ENCODE measurements at regions not wholly inside any gene's neighbourhood (a gene's known extent, or its start where the extent isn't known, plus 50 kb on each side); places are given as distances from the start of the nearest gene placed in this dataset.

DNA sequence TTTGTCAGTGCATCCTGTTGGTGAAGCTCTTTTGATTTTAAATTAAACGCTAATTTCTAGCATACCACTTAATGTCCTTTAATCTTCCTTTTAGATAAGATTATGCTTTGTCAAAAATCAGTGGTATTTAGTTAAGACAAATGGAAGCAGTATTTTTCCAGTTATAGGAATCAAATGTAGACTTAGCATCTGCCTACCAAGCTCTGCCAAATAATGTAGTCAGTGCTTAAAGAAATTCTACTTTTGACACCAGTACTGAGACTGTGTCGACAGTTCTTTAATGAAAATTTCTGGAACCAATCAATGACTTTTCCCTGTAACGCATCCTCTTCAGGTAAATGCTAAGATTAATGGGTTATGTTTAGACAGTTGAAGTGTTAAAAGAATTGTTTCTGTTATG is 803.3 kb upstream of the FAM98A start:
- no peak for DNase-seq (ENCODE audit: low read depth)
- TF ChIP-seq CTCF (IDR thresholded peaks at IDR 0.05; ENCODE audit: insufficient read depth, low read depth, low read length, missing control alignments) = no peak
- H3K4me3 ChIP-seq (ENCODE audit: low read length) = no peak overlapping the region

DNA sequence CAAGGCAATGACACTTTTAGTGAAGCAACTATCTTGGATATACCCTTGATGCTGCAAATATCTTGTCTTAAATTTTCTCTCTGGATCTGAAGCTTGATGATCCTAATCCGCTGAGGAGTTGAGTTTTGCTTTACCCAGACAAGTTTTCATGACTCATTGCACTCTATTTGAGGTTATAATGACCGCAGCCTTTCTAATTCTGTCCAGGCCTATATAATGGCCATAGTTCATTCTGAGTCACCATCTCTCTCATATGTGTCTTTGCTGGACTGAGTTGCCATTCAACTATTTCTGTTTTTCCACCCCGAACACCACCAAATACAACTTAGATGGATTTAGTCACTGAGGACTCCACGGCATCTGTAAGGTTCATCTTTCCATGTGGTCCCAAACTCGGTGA is 802.1 kb upstream of the FAM98A start:
- no peak overlapping the region for H3K4me3 ChIP-seq (ENCODE audit: low read length)
- no peak for DNase-seq (ENCODE audit: low read depth)
- TF ChIP-seq CTCF (IDR thresholded peaks at IDR 0.05; ENCODE audit: insufficient read depth, low read depth, low read length, missing control alignments) = no peak

DNA sequence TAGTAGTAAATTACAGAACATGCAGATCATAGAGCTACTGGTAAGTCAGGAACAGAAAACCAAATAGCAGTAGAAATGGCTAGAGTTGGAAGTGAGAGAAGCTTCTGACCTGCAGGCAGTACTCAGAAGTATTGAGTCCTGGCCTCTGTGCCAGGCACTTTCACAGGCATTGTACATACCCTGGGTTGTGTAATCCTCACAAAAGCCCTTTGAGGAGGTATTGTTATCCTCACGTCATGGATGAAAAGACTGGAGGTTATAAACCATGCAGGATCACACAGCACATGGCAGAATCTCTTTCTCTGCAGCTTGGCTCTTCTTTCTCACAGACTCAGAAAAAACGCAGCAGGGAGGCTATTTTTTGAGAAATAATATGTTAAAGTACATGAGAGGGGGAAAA is 789.3 kb upstream of the FAM98A start:
- DNase-seq (ENCODE audit: low read depth) = no peak
- no peak for TF ChIP-seq CTCF (IDR thresholded peaks at IDR 0.05; ENCODE audit: insufficient read depth, low read depth, low read length, missing control alignments)
- no peak overlapping the region for H3K4me3 ChIP-seq (ENCODE audit: low read length)

DNA sequence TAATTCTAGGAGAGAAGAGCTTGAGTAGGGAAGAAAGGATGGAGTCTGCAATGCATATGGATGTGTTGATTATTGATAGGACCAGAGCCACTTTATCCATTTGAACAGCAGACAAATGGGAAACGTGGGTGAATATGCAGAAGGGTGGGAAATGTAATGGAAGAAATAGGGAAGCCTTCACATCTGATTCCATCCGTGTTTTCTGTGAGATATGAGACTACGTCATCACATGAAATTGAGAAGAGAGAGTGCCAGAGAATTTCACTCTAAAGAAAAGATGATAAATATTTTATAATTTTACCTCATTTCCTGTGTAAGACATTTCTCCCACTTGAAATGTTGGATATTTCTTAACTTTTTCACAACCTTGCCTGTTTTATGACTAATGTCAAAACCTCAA is 788.4 kb upstream of the FAM98A start:
- no peak for TF ChIP-seq CTCF (IDR thresholded peaks at IDR 0.05; ENCODE audit: insufficient read depth, low read depth, low read length, missing control alignments)
- no peak for DNase-seq (ENCODE audit: low read depth)

GRCh38 chr2:34379586-34379985 is 780.5 kb upstream of the FAM98A start:
- no peak overlapping the region for H3K4me3 ChIP-seq (ENCODE audit: low read length)
- no peak for DNase-seq (ENCODE audit: low read depth)
- TF ChIP-seq CTCF (IDR thresholded peaks at IDR 0.05; ENCODE audit: insufficient read depth, low read depth, low read length, missing control alignments) = no peak

More for the DNA sequence above, 788.4 kb upstream of the FAM98A start:
- H3K4me3 ChIP-seq (ENCODE audit: low read length) = no peak overlapping the region

GRCh38 chr2:34373586-34374233 is 774.6 kb upstream of the FAM98A start:
- no peak for DNase-seq (ENCODE audit: low read depth)
- no peak for TF ChIP-seq CTCF (IDR thresholded peaks at IDR 0.05; ENCODE audit: insufficient read depth, low read depth, low read length, missing control alignments)

GRCh38 chr2:34372967-34373366 is 773.9 kb upstream of the FAM98A start:
- DNase-seq (ENCODE audit: low read depth) = no peak
- H3K4me3 ChIP-seq (ENCODE audit: low read length) = no peak overlapping the region
- no peak for TF ChIP-seq CTCF (IDR thresholded peaks at IDR 0.05; ENCODE audit: insufficient read depth, low read depth, low read length, missing control alignments)

More at GRCh38 chr2:34373586-34374233, 774.6 kb upstream of the FAM98A start:
- H3K4me3 ChIP-seq (ENCODE audit: low read length) = no peak overlapping the region
